ENCODE measurements at regions not wholly inside any gene's neighbourhood (a gene's known extent, or its start where the extent isn't known, plus 50 kb on each side); places are given as distances from the start of the nearest gene placed in this dataset.

GRCh38 chr6:156350337-156350736, 426.8 kb upstream of the ARID1B start:
- TF ChIP-seq CTCF (IDR thresholded peaks at IDR 0.05), result no peak
- TF ChIP-seq POLR2A (IDR thresholded peaks at IDR 0.05), result no peak
- TF ChIP-seq EP300 (IDR thresholded peaks at IDR 0.05), result no peak
- no peak for TF ChIP-seq POLR2AphosphoS5 (IDR thresholded peaks at IDR 0.05)

All from upper lobe of left lung (tissue), 4 donors.